Smooth muscle cell (in vitro differentiated cells): ENCODE measurements at regions not wholly inside any gene's neighbourhood (a gene's known extent, or its start where the extent isn't known, plus 50 kb on each side); places are given as distances from the start of the nearest gene placed in this dataset.

Source experiments
- DNase-seq: peaks from one replicate; lab custom pipeline; 2025; ENCODE audit not compliant: unreplicated experiment; lab: John Stamatoyannopoulos, UW
- H2AFZ ChIP-seq: fragments of 200-600 bp; sonication (generic); 2 replicates; pipeline ENCODE4 v1.6.0; 2016; ENCODE audit warnings: antibody characterized with exemption, low read depth, mild to moderate bottlenecking
- H3F3A ChIP-seq: fragments of 200-600 bp; sonication (generic); 2 replicates; pipeline ENCODE4 v1.6.0; 2017; ENCODE audit warnings: antibody characterized with exemption, low read depth
- H3K27ac ChIP-seq: fragments of 200-600 bp; sonication (generic); 2 replicates; pipeline ENCODE4 v1.5.1; 2016; ENCODE audit warnings: low read depth, mild to moderate bottlenecking
- H3K27me3 ChIP-seq: fragments of 200-600 bp; sonication (generic); 2 replicates; pipeline ENCODE4 v1.6.1; 2016; ENCODE audit warnings: low read depth, mild to moderate bottlenecking
- H3K36me3 ChIP-seq: fragments of 200-600 bp; sonication (generic); 2 replicates; pipeline ENCODE4 v1.5.1; 2016; ENCODE audit warnings: low read depth
- H3K4me1 ChIP-seq: fragments of 200-600 bp; sonication (generic); 2 replicates; pipeline ENCODE4 v1.5.1; 2016; ENCODE audit warnings: low read depth
- H3K4me2 ChIP-seq: fragments of 200-600 bp; sonication (generic); 2 replicates; pipeline ENCODE4 v1.6.0; 2016; ENCODE audit warnings: mild to moderate bottlenecking
- H3K4me3 ChIP-seq: fragments of 200-600 bp; sonication (generic); 2 replicates; pipeline ENCODE4 v1.5.1; 2016; ENCODE audit warnings: mild to moderate bottlenecking
- H3K79me2 ChIP-seq: fragments of 200-600 bp; sonication (generic); 2 replicates; pipeline ENCODE4 v1.6.0; 2016; ENCODE audit warnings: low read depth, mild to moderate bottlenecking
- H3K9ac ChIP-seq: fragments of 200-600 bp; sonication (generic); 2 replicates; pipeline ENCODE4 v1.6.0; 2016; ENCODE audit warnings: low read depth
- H3K9me3 ChIP-seq: fragments of 200-600 bp; sonication (generic); replicated peaks from 2 replicates; pipeline ENCODE4 v1.5.1; 2016; ENCODE audit warnings: low read depth
- H4K20me1 ChIP-seq: fragments of 200-600 bp; sonication (generic); 2 replicates; pipeline ENCODE4 v1.6.0; 2016; ENCODE audit warnings: low read depth
- WGBS: methylation state at CpG from one replicate; pipeline ENCODE4 v1.1.7; 2016; ENCODE audit warnings: low lambda C conversion rate; 5-methylcytosine and 5-hydroxymethylcytosine counted together
- TF ChIP-seq, protein P1 (sequence below): fragments of 200-600 bp; sonication (generic); IDR thresholded peaks from 2 replicates; pipeline ENCODE4 v1.5.1; 2017; ENCODE audit warnings: borderline replicate concordance, mild to moderate bottlenecking, antibody characterized with exemption; ENCODE audit not compliant: insufficient read depth, poor library complexity, severe bottlenecking

DNA sequence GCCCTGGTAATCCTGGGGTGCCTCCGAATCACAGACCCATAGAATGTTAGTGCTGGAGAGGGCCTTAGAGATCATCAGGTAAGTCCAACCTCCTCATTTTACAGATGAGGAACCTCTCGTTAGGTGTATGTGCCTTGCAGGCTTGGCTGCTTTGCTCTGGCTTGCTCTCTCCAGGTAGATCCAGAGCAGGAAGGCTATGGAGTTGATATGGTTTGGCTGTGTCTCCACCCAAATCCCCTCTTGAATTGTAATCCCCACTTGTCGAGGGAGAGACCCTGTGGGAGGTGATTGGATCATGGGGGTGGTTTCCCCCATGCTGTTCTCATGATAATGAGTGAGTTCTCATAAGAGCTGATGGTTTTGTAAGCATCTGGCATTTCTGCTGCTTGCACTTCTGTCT, 186.0 kb upstream of the PLXNA2 start:
- no peaks in the 10 kb centered on the region for H4K20me1 ChIP-seq
- H3K36me3 ChIP-seq = no peaks in the 10 kb centered on the region
- H3K9me3 ChIP-seq = no peaks in the 10 kb centered on the region
- peaks cover 12% of the 10 kb centered on the region for H3F3A ChIP-seq
- H3K4me3 ChIP-seq = no peak overlapping the region
- peaks cover 35% of the 10 kb centered on the region for H3K4me1 ChIP-seq
- no peaks in the 10 kb centered on the region for H3K27me3 ChIP-seq
- peak overlapping the region; percentile 98 for H3K27ac ChIP-seq
- no peak overlapping the region for H2AFZ ChIP-seq
- no peak overlapping the region for H3K9ac ChIP-seq
- no peaks in the 10 kb centered on the region for H3K79me2 ChIP-seq
- TF ChIP-seq, protein P1, sequence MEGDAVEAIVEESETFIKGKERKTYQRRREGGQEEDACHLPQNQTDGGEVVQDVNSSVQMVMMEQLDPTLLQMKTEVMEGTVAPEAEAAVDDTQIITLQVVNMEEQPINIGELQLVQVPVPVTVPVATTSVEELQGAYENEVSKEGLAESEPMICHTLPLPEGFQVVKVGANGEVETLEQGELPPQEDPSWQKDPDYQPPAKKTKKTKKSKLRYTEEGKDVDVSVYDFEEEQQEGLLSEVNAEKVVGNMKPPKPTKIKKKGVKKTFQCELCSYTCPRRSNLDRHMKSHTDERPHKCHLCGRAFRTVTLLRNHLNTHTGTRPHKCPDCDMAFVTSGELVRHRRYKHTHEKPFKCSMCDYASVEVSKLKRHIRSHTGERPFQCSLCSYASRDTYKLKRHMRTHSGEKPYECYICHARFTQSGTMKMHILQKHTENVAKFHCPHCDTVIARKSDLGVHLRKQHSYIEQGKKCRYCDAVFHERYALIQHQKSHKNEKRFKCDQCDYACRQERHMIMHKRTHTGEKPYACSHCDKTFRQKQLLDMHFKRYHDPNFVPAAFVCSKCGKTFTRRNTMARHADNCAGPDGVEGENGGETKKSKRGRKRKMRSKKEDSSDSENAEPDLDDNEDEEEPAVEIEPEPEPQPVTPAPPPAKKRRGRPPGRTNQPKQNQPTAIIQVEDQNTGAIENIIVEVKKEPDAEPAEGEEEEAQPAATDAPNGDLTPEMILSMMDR = no peak
- 73% methylated on average over 3 of the region's 3 CpGs for WGBS
- DNase-seq = no peak
- H3K4me2 ChIP-seq = no peak overlapping the region

DNA sequence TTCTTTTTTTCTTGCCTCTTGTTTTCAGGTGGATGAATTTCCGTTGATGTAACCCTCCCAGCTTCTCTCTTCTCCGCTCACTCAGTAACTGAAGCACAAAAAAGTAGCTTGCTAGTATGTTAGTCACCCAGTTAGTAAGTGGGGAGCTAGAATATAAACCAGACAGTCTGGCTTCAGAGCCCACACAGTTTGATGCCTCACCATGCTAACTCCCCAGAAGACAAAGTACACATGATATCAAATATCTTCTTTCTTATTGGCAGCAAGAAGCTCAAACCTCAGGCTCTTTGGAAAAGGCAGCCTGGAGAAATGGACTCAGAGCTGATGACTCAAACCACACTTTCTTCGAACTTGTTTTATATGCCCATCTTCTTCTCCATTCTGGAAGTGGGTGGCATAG, 187.5 kb upstream of the PLXNA2 start:
- Histone ChIP-seq H3K27ac (peak overlapping the region; percentile 98), H3K4me3 (no peak overlapping the region), H2AFZ (no peak overlapping the region), H3K9ac (peak overlapping the region; percentile 82), H3F3A (peaks cover 12% of the 10 kb centered on the region), H3K36me3 (no peaks in the 10 kb centered on the region), H3K79me2 (no peaks in the 10 kb centered on the region), H3K4me2 (peak overlapping the region; percentile 73), H3K27me3 (no peaks in the 10 kb centered on the region), H3K4me1 (peaks cover 36% of the 10 kb centered on the region), H4K20me1 (no peaks in the 10 kb centered on the region), H3K9me3 (no peaks in the 10 kb centered on the region)
- 26% methylated on average over 3 of the region's 3 CpGs for WGBS
- no peak for DNase-seq
- TF ChIP-seq, protein P1 = no peak

DNA sequence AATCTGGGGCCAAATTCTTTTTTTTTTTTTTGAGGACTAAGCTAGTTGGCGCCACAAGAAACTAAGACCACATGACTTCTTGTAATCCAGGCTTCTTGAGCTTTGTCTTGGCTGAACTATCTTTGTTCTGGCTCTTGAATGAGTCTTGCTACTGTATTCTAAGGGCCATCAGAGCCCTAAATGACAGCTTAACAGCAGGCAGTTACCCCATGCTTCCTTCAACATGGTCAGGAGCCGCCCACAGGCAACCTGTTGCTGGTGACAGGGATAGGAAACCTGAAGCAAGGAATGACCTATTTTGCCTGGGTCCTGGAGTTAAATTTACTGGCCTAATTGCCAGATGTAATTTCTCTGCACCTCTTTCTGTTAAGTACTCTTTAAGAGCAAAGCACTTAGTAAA, 188.2 kb upstream of the PLXNA2 start:
- peak overlapping the region; percentile 82 for H3K9ac ChIP-seq
- H3K4me2 ChIP-seq = peak overlapping the region; percentile 73
- H3K4me3 ChIP-seq = no peak overlapping the region
- no peak for DNase-seq
- peak overlapping the region; percentile 98 for H3K27ac ChIP-seq
- TF ChIP-seq, protein P1 = no peak
- H3K79me2 ChIP-seq = no peaks in the 10 kb centered on the region
- no peaks in the 10 kb centered on the region for H3K36me3 ChIP-seq
- H3K4me1 ChIP-seq = peaks cover 36% of the 10 kb centered on the region
- H3K27me3 ChIP-seq = no peaks in the 10 kb centered on the region
- no peak overlapping the region for H2AFZ ChIP-seq
- H3F3A ChIP-seq = peaks cover 12% of the 10 kb centered on the region
- H4K20me1 ChIP-seq = no peaks in the 10 kb centered on the region
- H3K9me3 ChIP-seq = no peaks in the 10 kb centered on the region
- WGBS = 83% methylated on average over 2 of the region's 2 CpGs

DNA sequence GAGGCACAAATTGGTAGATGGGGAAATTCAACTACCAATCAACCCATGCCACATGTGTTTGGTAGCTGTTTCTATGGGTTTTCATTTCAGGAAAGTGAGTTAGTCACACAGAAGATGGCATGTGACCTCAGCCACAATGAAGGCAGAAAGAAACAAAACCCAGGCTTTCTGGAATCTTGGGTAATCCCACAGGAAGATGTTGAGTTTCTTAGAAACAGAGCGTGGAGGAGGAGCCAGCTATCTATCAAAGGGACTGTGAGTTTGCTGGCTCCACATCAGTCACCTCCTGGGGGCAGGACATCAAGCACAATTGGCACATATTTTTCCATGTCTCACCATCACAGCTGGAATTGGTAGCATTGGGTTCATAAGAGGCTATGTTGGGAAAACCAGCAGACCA, 188.9 kb upstream of the PLXNA2 start:
- WGBS = 30% methylated on average over 1 of the region's 1 CpG
- Histone ChIP-seq H3K4me2 (peak overlapping the region; percentile 73), H3K27me3 (no peaks in the 10 kb centered on the region), H3K4me1 (peaks cover 42% of the 10 kb centered on the region), H2AFZ (no peak overlapping the region), H4K20me1 (no peaks in the 10 kb centered on the region), H3K27ac (peak overlapping the region; percentile 98), H3K79me2 (no peaks in the 10 kb centered on the region), H3K4me3 (no peak overlapping the region), H3K9ac (peak overlapping the region; percentile 82), H3F3A (peaks cover 12% of the 10 kb centered on the region), H3K36me3 (no peaks in the 10 kb centered on the region), H3K9me3 (no peaks in the 10 kb centered on the region)
- TF ChIP-seq, protein P1 = no peak
- no peak for DNase-seq
